Trophoblast cell (in vitro differentiated cells and primary cell): ENCODE measurements at regions not wholly inside any gene's neighbourhood (a gene's known extent, or its start where the extent isn't known, plus 50 kb on each side); places are given as distances from the start of the nearest gene placed in this dataset.

Experiments used
- DNase-seq, 2 donors: peaks; one replicate each; pipeline ENCODE4 v3.0.0-alpha.2; 2016
- H2AFZ ChIP-seq: 2 replicates; pipeline ENCODE4 v1.6.1; 2013; ENCODE audit warnings: low read length, moderate library complexity, mild to moderate bottlenecking; ENCODE audit not compliant: insufficient read depth, poor library complexity
- H2AK5ac ChIP-seq: 2 replicates; pipeline ENCODE4 v1.6.1; 2013; ENCODE audit warnings: mild to moderate bottlenecking, low read length
- H2BK120ac ChIP-seq: 2 replicates; pipeline ENCODE4 v1.6.1; 2013; ENCODE audit warnings: low read length, mild to moderate bottlenecking, moderate library complexity; ENCODE audit not compliant: insufficient read depth, poor library complexity
- H2BK12ac ChIP-seq: 2 replicates; pipeline ENCODE4 v1.6.1; 2013; ENCODE audit warnings: mild to moderate bottlenecking, low read length, moderate library complexity
- H2BK5ac ChIP-seq: 2 replicates; pipeline ENCODE4 v1.6.1; 2013; ENCODE audit warnings: low read length, low read depth, moderate library complexity, mild to moderate bottlenecking; ENCODE audit not compliant: poor library complexity
- H3K14ac ChIP-seq: 2 replicates; pipeline ENCODE4 v1.6.1; 2013; ENCODE audit warnings: mild to moderate bottlenecking, low read length
- H3K18ac ChIP-seq: 2 replicates; pipeline ENCODE4 v1.6.1; 2013; ENCODE audit warnings: mild to moderate bottlenecking, low read length
- H3K23ac ChIP-seq: 2 replicates; pipeline ENCODE4 v1.6.1; 2013; ENCODE audit warnings: low read length
- H3K27ac ChIP-seq: 2 replicates; pipeline ENCODE4 v1.5.1; 2013; ENCODE audit warnings: low read depth, mild to moderate bottlenecking, inconsistent platforms, low read length, moderate library complexity
- H3K27me3 ChIP-seq: 2 replicates; pipeline ENCODE4 v1.6.1; 2013; ENCODE audit warnings: inconsistent platforms, mild to moderate bottlenecking, low read length, moderate library complexity; ENCODE audit not compliant: insufficient read depth
- H3K36me3 ChIP-seq, 2 experiments: 1 replicate in 1 of 2; 2 replicates in 1 of 2; pipeline ENCODE4 v1.6.1; 2013; ENCODE audit warnings: low read length in 2 of 2, mild to moderate bottlenecking in 2 of 2, moderate library complexity in 1 of 2; ENCODE audit not compliant: insufficient read depth in 2 of 2, control insufficient read depth in 1 of 2
- H3K4ac ChIP-seq: 2 replicates; pipeline ENCODE4 v1.6.1; 2013; ENCODE audit warnings: low read depth, mild to moderate bottlenecking, low read length, moderate library complexity
- H3K4me1 ChIP-seq, 2 experiments: 1 replicate in 1 of 2; 2 replicates in 1 of 2; pipeline ENCODE4 v1.6.1; 2013; ENCODE audit warnings: low read length in 2 of 2, mild to moderate bottlenecking in 2 of 2, moderate library complexity in 1 of 2; ENCODE audit not compliant: insufficient read depth in 2 of 2, control insufficient read depth in 1 of 2
- H3K4me2 ChIP-seq: 2 replicates; pipeline ENCODE4 v1.6.1; 2013; ENCODE audit warnings: inconsistent platforms, mild to moderate bottlenecking, low read length, moderate library complexity
- H3K4me3 ChIP-seq: 2 replicates; pipeline ENCODE4 v1.5.1; 2013; ENCODE audit warnings: mild to moderate bottlenecking, low read depth, low read length, inconsistent platforms
- H3K79me1 ChIP-seq: one replicate; pipeline ENCODE4 v1.6.1; 2013; ENCODE audit warnings: low read length
- H3K79me2 ChIP-seq: 2 replicates; pipeline ENCODE4 v1.6.1; 2013; ENCODE audit warnings: low read length, mild to moderate bottlenecking; ENCODE audit not compliant: control insufficient read depth, insufficient read depth, poor library complexity
- H3K9ac ChIP-seq: 2 replicates; pipeline ENCODE4 v1.6.1; 2013; ENCODE audit warnings: mild to moderate bottlenecking, low read length
- H3K9me3 ChIP-seq: 2 replicates; pipeline ENCODE4 v1.6.1; 2013; ENCODE audit warnings: low read depth, mild to moderate bottlenecking, control low read depth, inconsistent platforms, low read length; ENCODE audit not compliant: insufficient read depth
- H4K12ac ChIP-seq: 2 replicates; pipeline ENCODE4 v1.6.1; 2013; ENCODE audit warnings: low read depth, mild to moderate bottlenecking, low read length, moderate library complexity
- H4K8ac ChIP-seq: 2 replicates; pipeline ENCODE4 v1.6.1; 2013; ENCODE audit warnings: low read depth, mild to moderate bottlenecking, low read length, moderate library complexity
- H4K91ac ChIP-seq: one replicate; pipeline ENCODE4 v1.6.1; 2013; ENCODE audit warnings: low read depth, mild to moderate bottlenecking, low read length, moderate library complexity
- WGBS: extraction: QIAGEN DNeasy Blood & Tissue Kit; methylation state at CpG from one replicate; pipeline ENCODE4 v1.1.7; 2013; ENCODE audit warnings: missing lambda C conversion rate; ENCODE audit not compliant: insufficient read length, insufficient coverage; ENCODE audit errors: extremely low coverage; 5-methylcytosine and 5-hydroxymethylcytosine counted together

- Histone ChIP-seq H3K18ac (no peak overlapping the region), H3K23ac (no peak overlapping the region), H4K8ac (no peak overlapping the region), H2BK5ac (no peak overlapping the region), H3K27ac (no peak overlapping the region), H3K4me1 (peaks cover 0 to 2% of the 10 kb centered on the region in 2 experiments), H3K9me3 (no peaks in the 10 kb centered on the region), H3K9ac (no peak overlapping the region), H2AK5ac (no peak overlapping the region), H2AFZ (no peak overlapping the region), H4K91ac (no peak overlapping the region), H2BK120ac (no peak overlapping the region), H3K79me2 (no peaks in the 10 kb centered on the region), H3K4me2 (no peak overlapping the region), H3K14ac (no peak overlapping the region), H4K12ac (no peak overlapping the region), H3K27me3 (no peaks in the 10 kb centered on the region), H3K4ac (no peak overlapping the region), H3K4me3 (no peak overlapping the region), H3K79me1 (no peaks in the 10 kb centered on the region), H3K36me3 (no peaks in the 10 kb centered on the region), H2BK12ac (no peak overlapping the region)
- no peak for DNase-seq
Measured at GRCh38 chr6:112432853-112433252, 85.7 kb downstream of the RFPL4B start.

DNA sequence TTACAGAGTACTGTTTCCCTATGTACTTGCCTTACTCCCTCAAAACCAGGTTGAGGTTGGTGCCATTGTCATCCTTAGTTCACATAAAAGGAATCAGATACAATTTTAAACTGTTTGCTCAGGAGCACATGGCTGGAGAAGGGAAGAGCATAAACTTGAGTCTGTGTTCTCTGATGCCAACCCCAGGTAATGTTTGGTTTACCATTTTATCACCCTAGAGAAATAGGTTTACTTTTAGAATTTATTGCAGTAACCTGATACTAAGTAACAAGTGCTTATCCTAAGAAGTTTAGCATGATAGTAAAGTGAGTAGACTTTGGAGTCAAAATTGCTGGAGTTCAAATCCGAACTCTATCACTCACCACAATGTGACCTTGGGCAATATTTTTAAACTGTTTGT, 86.3 kb downstream of the RFPL4B start:
- H3K79me1 ChIP-seq: no peaks in the 10 kb centered on the region
- H3K4me1 ChIP-seq: peaks cover 0 to 2% of the 10 kb centered on the region in 2 experiments
- no peak overlapping the region for H3K4me2 ChIP-seq
- H3K9ac ChIP-seq: no peak overlapping the region
- no peak overlapping the region for H4K91ac ChIP-seq
- H2AK5ac ChIP-seq: no peak overlapping the region
- WGBS: no CpG with 5 or more reads among the region's 1 CpG
- DNase-seq: no peak
- H4K12ac ChIP-seq: no peak overlapping the region
- no peaks in the 10 kb centered on the region for H3K36me3 ChIP-seq
- H3K14ac ChIP-seq: no peak overlapping the region
- H3K4me3 ChIP-seq: no peak overlapping the region
- no peak overlapping the region for H2AFZ ChIP-seq
- no peak overlapping the region for H2BK120ac ChIP-seq
- H3K18ac ChIP-seq: no peak overlapping the region
- no peak overlapping the region for H2BK12ac ChIP-seq
- no peak overlapping the region for H2BK5ac ChIP-seq
- no peak overlapping the region for H4K8ac ChIP-seq
- no peaks in the 10 kb centered on the region for H3K27me3 ChIP-seq
- no peak overlapping the region for H3K4ac ChIP-seq
- no peak overlapping the region for H3K23ac ChIP-seq
- H3K9me3 ChIP-seq: no peaks in the 10 kb centered on the region
- H3K27ac ChIP-seq: no peak overlapping the region
- H3K79me2 ChIP-seq: no peaks in the 10 kb centered on the region

GRCh38 chr6:112434896-112435435, 87.8 kb downstream of the RFPL4B start:
- H3K4me3 ChIP-seq: no peak overlapping the region
- H3K18ac ChIP-seq: no peak overlapping the region
- no peaks in the 10 kb centered on the region for H3K4me1 ChIP-seq
- no peak overlapping the region for H2BK120ac ChIP-seq
- H3K9me3 ChIP-seq: no peaks in the 10 kb centered on the region
- no peak overlapping the region for H3K27ac ChIP-seq
- H3K27me3 ChIP-seq: no peaks in the 10 kb centered on the region
- H3K23ac ChIP-seq: no peak overlapping the region
- H2AK5ac ChIP-seq: no peak overlapping the region
- H3K4ac ChIP-seq: no peak overlapping the region
- H3K79me1 ChIP-seq: no peaks in the 10 kb centered on the region
- no peak overlapping the region for H4K8ac ChIP-seq
- H4K91ac ChIP-seq: no peak overlapping the region
- peak overlapping the region; percentile 48 for H2AFZ ChIP-seq
- DNase-seq: no peak
- no peaks in the 10 kb centered on the region for H3K36me3 ChIP-seq
- no CpG with 5 or more reads among the region's 2 CpGs for WGBS
- no peak overlapping the region for H3K9ac ChIP-seq
- no peak overlapping the region for H3K4me2 ChIP-seq
- H3K14ac ChIP-seq: no peak overlapping the region
- no peak overlapping the region for H4K12ac ChIP-seq
- no peak overlapping the region for H2BK12ac ChIP-seq
- no peak overlapping the region for H2BK5ac ChIP-seq
- H3K79me2 ChIP-seq: no peaks in the 10 kb centered on the region

- Histone ChIP-seq H3K9me3 (no peaks in the 10 kb centered on the region), H3K4ac (no peak overlapping the region), H2AK5ac (no peak overlapping the region), H3K4me2 (no peak overlapping the region), H3K4me1 (no peaks in the 10 kb centered on the region), H3K79me2 (no peaks in the 10 kb centered on the region), H3K36me3 (no peaks in the 10 kb centered on the region), H2BK5ac (no peak overlapping the region), H3K4me3 (no peak overlapping the region), H2BK12ac (no peak overlapping the region), H3K27ac (no peak overlapping the region), H3K14ac (no peak overlapping the region), H3K27me3 (no peaks in the 10 kb centered on the region), H3K23ac (no peak overlapping the region), H4K12ac (no peak overlapping the region), H3K18ac (no peak overlapping the region), H2AFZ (no peak overlapping the region), H4K8ac (no peak overlapping the region), H3K79me1 (no peaks in the 10 kb centered on the region), H3K9ac (no peak overlapping the region), H4K91ac (no peak overlapping the region), H2BK120ac (no peak overlapping the region)
- WGBS: no CpG with 5 or more reads among the region's 1 CpG
- DNase-seq: no peak
Measured at GRCh38 chr6:112437058-112437457, 89.9 kb downstream of the RFPL4B start.
